ENCODE measurements at regions not wholly inside any gene's neighbourhood (a gene's known extent, or its start where the extent isn't known, plus 50 kb on each side); places are given as distances from the start of the nearest gene placed in this dataset.

DNA sequence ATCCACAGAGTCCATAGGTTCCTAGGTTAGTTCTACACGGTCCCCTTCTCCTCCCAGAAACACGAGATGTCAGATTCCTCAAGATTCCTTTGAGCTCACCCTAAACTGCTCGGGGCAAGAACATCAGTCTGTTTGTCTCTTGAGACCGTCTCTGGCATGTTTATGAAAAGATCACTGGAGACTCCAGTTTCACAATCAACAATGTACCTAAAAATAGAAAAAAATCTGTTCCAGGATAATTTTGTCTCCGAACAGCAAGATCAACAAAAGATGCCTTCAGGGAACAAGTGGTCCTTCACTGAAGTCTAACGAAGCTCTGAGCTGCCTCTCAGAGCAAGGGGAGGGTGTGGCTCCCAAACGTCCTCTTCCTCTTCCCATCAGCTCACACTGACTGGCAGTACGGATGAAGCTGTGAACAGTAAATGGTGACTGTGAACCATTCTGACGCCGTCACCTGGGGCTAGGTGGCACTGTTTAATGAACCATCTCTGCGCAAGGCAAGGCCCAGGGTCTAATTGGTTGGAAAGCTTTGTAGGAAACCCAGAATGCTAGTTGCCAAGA is 156.2 kb upstream of the LYZL1 start:
- H3K4me3 ChIP-seq, result no peak overlapping the region
- no peak for DNase-seq (ENCODE audit: low spot score)

DNA sequence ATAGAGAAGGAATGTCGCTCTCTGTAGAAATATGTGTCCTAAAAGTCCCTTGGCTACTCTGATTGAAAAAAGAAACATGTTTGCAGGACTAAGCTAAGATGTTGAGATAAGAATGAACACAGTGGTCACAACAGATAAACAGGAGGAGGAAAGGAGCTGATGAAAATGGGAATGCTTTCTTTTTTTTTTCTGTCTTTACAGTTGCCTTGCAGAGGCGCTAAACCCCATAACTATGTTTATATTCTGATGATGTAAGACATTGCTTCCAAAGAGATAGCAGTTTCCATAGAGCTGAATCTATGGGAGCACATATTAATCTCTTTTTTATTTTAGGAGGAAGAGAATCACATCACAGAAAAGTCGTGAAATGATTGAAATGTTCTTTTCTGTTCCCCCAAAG is 153.5 kb upstream of the LYZL1 start:
- H3K4me3 ChIP-seq, result no peak overlapping the region
- DNase-seq (ENCODE audit: low spot score), result no peak
- H3K27ac ChIP-seq, result no peak overlapping the region
- TF ChIP-seq, protein P1, sequence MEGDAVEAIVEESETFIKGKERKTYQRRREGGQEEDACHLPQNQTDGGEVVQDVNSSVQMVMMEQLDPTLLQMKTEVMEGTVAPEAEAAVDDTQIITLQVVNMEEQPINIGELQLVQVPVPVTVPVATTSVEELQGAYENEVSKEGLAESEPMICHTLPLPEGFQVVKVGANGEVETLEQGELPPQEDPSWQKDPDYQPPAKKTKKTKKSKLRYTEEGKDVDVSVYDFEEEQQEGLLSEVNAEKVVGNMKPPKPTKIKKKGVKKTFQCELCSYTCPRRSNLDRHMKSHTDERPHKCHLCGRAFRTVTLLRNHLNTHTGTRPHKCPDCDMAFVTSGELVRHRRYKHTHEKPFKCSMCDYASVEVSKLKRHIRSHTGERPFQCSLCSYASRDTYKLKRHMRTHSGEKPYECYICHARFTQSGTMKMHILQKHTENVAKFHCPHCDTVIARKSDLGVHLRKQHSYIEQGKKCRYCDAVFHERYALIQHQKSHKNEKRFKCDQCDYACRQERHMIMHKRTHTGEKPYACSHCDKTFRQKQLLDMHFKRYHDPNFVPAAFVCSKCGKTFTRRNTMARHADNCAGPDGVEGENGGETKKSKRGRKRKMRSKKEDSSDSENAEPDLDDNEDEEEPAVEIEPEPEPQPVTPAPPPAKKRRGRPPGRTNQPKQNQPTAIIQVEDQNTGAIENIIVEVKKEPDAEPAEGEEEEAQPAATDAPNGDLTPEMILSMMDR (IDR thresholded peaks at IDR 0.05), result no peak

More for the DNA sequence above, 156.2 kb upstream of the LYZL1 start:
- H3K27ac ChIP-seq, result peak overlapping the region in 1 of 2 donors; percentile 68
- TF ChIP-seq, protein P1 (IDR thresholded peaks at IDR 0.05), result no peak

DNA sequence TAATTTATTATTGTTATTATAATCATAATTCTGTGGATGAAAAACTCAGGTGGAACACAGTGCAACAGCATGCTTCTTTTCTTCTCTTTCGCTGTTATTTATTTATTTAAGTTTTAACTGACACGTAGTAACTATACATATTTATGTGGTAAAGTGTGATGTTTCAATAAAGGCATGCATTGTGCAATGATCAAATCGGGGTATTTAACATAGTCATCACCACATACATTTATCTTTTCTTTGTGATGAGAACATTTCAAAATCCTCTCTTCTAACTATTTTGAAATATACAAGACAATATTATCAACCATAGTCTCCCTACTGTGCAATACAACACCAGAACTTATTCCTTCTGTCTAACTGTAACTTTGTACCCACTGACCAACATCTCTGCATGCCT is 152.5 kb upstream of the LYZL1 start:
- TF ChIP-seq, protein P1 (IDR thresholded peaks at IDR 0.05), result no peak
- no peak overlapping the region for H3K27ac ChIP-seq
- H3K4me3 ChIP-seq, result no peak overlapping the region
- DNase-seq (ENCODE audit: low spot score), result no peak

DNA sequence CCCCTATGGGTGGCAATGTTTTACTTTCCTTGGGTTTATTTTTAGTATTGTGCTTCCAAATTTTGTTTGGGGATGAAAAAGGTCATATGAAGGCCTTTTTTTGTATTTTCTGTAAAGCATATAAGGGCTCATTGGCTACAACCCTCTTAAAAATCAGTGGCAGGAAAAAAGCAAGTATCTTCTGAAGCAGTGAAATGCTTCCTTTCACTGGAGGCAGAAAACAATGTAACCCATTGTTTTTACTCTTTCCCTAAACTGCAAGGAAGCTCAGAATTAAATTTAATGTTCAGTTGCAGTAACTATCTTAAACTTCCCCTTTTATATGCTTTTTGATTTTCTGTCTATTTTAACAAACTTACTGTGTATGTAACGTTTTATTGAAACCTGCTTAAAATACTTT is 148.7 kb upstream of the LYZL1 start:
- no peak for DNase-seq (ENCODE audit: low spot score)
- Histone ChIP-seq H3K27ac (no peak overlapping the region), H3K4me3 (no peak overlapping the region)
- TF ChIP-seq, protein P1 (IDR thresholded peaks at IDR 0.05), result no peak

DNA sequence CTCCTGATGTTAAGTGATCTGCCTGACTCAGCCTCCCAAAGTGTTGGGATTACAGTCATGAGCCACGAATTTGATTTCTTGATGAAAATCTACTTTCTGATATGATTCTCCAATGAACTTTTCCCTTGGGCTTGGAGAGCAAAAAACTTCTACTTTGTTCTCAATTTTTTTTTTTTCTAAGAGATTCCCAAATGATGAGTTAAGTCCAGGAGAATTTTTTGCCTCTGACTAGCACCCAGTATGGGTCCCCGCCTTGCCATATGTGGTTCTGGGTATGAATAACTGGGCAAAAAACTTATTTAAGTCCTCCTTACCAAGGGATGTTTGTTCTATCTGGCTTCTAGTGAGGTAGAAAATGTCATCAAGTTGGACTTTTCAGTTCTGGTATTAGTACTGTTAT is 147.9 kb upstream of the LYZL1 start:
- no peak for DNase-seq (ENCODE audit: low spot score)
- TF ChIP-seq, protein P1 (IDR thresholded peaks at IDR 0.05), result no peak
- Histone ChIP-seq H3K27ac (peak overlapping the region in 1 of 2 donors; percentile 77), H3K4me3 (no peak overlapping the region)

DNA sequence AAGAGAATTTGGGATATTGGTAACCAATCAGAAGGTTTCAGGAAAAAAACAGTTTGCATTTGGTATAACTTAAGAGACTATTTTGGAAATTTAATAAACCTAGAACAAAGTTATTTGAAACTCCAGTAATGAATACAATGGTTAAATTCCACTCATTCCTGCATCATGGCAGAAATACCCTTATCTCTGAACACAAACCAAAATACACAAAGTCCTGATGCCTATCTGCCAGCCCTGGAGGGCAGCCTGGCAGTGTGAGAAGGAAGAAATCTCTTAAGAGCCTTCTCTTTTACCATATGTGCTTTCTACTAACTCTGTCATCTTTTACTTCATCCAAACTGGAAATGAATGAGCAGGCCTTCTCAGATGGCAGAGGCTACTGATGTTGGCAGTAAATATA is 147.1 kb upstream of the LYZL1 start:
- TF ChIP-seq, protein P1 (IDR thresholded peaks at IDR 0.05), result no peak

DNA sequence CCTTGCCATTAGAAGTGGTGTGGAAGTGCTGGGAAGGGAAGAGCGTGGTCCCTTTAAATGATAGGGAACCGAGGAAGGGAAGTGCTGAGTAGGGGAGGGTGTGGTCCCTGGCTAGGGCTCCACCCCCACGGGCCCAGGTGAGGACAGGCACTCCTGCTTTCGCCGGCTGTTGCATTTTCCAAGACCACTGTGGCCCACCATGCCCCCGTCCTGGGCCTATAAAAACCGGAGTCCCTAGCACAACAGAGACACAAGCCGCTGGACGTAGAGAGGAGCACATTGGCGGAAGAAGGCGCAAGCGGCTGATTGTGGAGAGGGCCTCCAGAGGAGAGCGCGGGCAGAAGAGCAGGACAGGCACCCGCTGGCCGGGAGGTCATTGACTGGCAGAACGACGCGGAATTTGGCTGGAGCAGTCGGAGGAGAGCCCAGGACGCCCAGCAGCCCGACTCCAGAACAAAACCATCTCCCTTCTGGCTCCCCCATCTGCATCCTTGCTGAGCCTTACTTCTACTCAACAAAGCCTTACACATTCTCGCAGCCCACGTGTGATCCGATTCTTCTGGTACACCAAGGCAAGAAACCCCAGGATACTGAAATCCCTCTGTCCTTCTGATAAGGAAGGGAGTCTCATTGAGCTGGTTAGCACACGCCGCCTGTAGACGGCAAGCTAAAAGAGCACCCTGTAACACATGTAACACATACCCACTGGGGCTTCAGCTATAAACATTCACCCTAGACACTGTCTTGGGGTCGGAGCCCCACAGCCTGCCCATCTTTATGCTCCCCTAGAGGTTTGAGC is 146.2 kb upstream of the LYZL1 start:
- Histone ChIP-seq H3K4me3 (no peak overlapping the region), H3K27ac (no peak overlapping the region)
- DNase-seq (ENCODE audit: low spot score), result no peak
- TF ChIP-seq, protein P1 (IDR thresholded peaks at IDR 0.05), result no peak

More for the DNA sequence above, 147.1 kb upstream of the LYZL1 start:
- Histone ChIP-seq H3K27ac (peak overlapping the region in 1 of 2 donors; percentile 62), H3K4me3 (no peak overlapping the region)
- no peak for DNase-seq (ENCODE audit: low spot score)
